VCaP (cell line): ENCODE measurements at regions not wholly inside any gene's neighbourhood (a gene's known extent, or its start where the extent isn't known, plus 50 kb on each side); places are given as distances from the start of the nearest gene placed in this dataset.

ENCODE experiments used
- H3K27ac ChIP-seq: fragments of 450-650 bp; 2 replicates; pipeline ENCODE4 v1.5.1; 2017
- CTCF ChIP-seq: fragments of 450-650 bp; conservative IDR thresholded peaks from 2 replicates; pipeline ENCODE4 v1.5.1; 2017; ENCODE audit warnings: mild to moderate bottlenecking, moderate library complexity

DNA sequence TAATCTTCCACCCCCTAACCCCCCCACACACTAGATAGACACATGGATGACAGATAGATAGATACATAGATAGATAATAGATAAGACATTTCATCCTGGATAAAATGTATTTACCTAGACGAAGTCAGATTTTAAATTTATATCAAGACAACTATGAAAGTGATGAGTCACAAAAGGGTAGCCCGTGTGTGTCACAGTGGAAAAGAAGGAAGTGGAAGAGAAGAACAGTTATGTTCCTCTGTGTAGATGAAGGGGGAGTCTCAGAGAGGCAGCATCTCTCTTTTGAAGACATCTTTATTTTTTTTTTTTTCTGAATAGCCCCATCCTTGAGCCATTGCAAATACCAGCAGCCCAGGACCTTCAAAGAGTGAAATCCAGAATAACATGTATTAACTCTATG lies 121.7 kb upstream of the VGLL2 start:
- no peak overlapping the region for H3K27ac ChIP-seq
- no peak for TF ChIP-seq CTCF

DNA sequence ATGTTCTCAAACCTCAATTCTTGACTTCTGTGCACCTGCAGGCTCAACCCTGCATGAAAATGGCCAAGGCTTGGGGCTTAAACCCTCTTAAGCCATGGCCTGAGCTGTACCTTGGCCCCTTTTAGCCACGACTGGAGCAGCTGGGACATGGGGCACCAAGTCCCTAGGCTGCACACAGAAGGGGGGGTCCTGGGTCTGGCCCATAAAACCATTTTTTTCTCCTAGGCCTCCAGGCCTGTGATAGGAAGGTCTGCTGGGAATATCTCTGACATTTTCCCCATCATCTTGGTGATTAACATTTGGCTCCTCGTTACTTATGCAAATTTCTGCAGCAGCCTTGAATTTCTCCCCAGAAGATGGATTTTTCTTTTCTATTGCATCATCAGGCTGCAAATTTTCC lies 119.4 kb upstream of the VGLL2 start:
- H3K27ac ChIP-seq, result no peak overlapping the region
- TF ChIP-seq CTCF, result no peak

GRCh38 chr6:117149324-117149723 lies 116.0 kb upstream of the VGLL2 start:
- no peak for TF ChIP-seq CTCF
- H3K27ac ChIP-seq, result no peak overlapping the region

GRCh38 chr6:117156741-117157140 lies 108.6 kb upstream of the VGLL2 start:
- no peak overlapping the region for H3K27ac ChIP-seq
- TF ChIP-seq CTCF, result no peak

GRCh38 chr6:117157448-117157847 lies 107.9 kb upstream of the VGLL2 start:
- H3K27ac ChIP-seq, result no peak overlapping the region
- no peak for TF ChIP-seq CTCF

DNA sequence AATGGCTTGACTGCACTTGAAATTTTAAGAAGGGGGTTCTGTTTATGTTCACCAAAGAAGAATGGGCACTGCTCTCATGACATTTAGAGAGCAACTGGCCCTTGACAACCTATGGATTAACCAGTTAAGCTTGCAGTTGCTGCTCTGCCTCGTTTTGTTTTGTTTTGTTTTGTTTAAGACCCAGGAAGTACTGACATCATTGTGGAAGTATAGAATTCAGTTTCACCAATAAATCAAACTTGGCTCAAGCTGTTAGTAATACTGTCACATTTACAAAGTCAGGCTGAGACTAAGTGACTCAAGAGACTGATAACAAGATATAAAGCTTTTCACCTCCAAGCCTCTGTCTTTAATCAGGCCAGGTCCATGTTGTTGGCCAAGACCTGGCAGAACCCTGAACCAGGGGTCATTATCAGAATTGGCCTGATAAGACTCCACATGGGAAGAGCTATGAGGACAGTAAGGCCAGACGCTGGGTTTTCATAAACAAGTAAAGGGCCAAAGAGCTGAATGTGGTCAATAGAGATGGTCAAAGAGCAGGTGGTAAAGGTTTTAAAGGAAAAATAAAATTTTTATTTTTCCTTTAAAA lies 99.4 kb upstream of the VGLL2 start:
- no peak for TF ChIP-seq CTCF
- no peak overlapping the region for H3K27ac ChIP-seq

DNA sequence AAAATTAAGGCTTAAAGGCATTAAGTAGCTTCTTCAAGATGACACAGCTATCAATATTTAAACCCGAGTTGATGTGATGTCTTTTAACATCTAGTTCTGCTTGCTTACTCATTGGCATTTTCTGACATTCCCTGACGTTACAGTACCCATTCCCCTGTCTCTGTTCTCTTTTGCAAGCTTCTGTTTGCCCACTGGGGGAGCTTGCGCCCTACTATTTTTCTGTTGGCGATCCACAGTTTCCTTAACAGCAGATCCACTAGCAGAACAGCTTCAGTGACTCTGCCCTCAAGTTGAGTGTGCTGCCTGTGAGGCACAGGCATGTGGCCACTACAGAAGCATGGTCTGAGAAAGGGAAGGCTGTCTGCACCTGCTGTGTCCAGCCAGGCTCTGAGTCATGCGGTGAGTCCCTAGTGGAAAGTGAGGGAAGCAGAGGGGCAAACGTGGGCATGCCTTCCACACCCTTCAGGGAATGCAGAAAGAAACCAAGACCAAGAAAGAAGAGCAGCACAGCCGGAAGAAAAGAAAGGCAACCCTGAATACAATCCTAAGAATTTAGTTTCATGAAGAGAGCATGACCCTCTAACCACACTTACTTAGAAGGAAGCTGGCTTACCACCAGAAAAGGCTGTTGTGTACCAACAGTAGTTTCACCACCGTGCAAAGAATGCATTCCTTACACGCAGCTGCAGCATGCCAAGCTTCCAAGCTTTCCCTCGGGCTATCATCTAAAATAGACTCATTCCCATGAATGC lies 97.7 kb upstream of the VGLL2 start:
- no peak overlapping the region for H3K27ac ChIP-seq
- no peak for TF ChIP-seq CTCF
